ENCODE measurements at regions not wholly inside any gene's neighbourhood (a gene's known extent, or its start where the extent isn't known, plus 50 kb on each side); places are given as distances from the start of the nearest gene placed in this dataset.

- no peak overlapping the region for H3K27ac ChIP-seq (ENCODE audit: low read depth, low read length, poor library complexity, severe bottlenecking)
- no TSS peak for BruUV-seq (replicated peaks)
- DNase-seq (ENCODE audit: low spot score) = no peak
- H2AFZ ChIP-seq (ENCODE audit: low read length) = no peak overlapping the region
- no peak overlapping the region for H3K4me3 ChIP-seq (ENCODE audit: low read depth, low read length, poor library complexity, severe bottlenecking)
- CTCF ChIA-PET (ENCODE audit: unreplicated experiment) = no interaction called here
- H3K9me2 ChIP-seq (ENCODE audit: insufficient read depth, low read length) = no peaks in the 10 kb centered on the region
- peaks cover 28% of the 10 kb centered on the region for H3K4me1 ChIP-seq (ENCODE audit: insufficient read depth, low read length, poor library complexity, severe bottlenecking)
- H3K36me3 ChIP-seq (ENCODE audit: insufficient read depth, low read length) = no peaks in the 10 kb centered on the region
- intact Hi-C loops (cut with micrococcal nuclease; ENCODE audit: unreplicated experiment) = no loop called here
- no peaks in the 10 kb centered on the region for H4K20me1 ChIP-seq (ENCODE audit: insufficient read depth, low read length)
- no peak for TF ChIP-seq CTCF (conservative IDR thresholded peaks at IDR 0.05; ENCODE audit: low read length)
- TF ChIP-seq EZH2phosphoT487 (IDR thresholded peaks at IDR 0.05; ENCODE audit: borderline replicate concordance, low read depth, low read length) = no peak
- no peaks in the 10 kb centered on the region for H3K9me3 ChIP-seq (ENCODE audit: low read length)
- H3K79me2 ChIP-seq (ENCODE audit: insufficient read depth, low read depth, low read length) = no peaks in the 10 kb centered on the region
- POLR2A ChIA-PET = interaction anchor here (0.6 to 1.5 kb wide), 2 partner anchors 14 to 1670 kb away, joined by 4 to 6 read pairs; no protein-coding TSS in a partner anchor
- H3K4me2 ChIP-seq (ENCODE audit: low read length) = no peak overlapping the region; the same call in 1 of the 2 replicates
Observed at GRCh38 chr13:40186626-40187323, 479.7 kb downstream of the FOXO1 start.

DNA sequence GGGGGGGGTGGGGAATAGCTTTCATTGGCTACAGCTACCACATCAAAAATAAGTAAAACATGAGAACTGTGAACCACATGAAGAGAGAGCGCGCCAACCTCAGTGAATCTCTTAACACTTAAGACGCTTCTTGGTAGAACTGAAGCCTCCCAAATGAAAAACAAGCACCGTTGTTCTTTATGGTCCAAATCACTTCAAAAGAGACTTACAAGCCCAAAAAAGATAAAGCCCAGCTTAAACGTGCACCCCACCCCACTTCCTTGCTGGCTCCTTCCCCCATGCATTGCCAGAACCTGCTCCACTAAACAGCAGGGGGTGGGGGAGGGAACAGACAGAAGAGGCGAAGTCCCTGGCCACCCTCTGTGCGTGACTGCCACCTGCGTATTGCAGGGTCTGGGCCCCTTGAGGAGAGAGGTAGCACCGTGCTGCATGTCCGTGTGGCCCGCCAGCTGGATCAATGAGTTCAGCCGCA is 479.1 kb downstream of the FOXO1 start:
- Histone ChIP-seq H3K27ac (ENCODE audit: low read depth, low read length, poor library complexity, severe bottlenecking) (no peak overlapping the region), H3K9me2 (ENCODE audit: insufficient read depth, low read length) (no peaks in the 10 kb centered on the region), H3K4me2 (ENCODE audit: low read length) (no peak overlapping the region), H3K4me1 (ENCODE audit: insufficient read depth, low read length, poor library complexity, severe bottlenecking) (peaks cover 31% of the 10 kb centered on the region), H3K4me3 (ENCODE audit: low read depth, low read length, poor library complexity, severe bottlenecking) (no peak overlapping the region), H3K9me3 (ENCODE audit: low read length) (no peaks in the 10 kb centered on the region), H4K20me1 (ENCODE audit: insufficient read depth, low read length) (no peaks in the 10 kb centered on the region), H3K79me2 (ENCODE audit: insufficient read depth, low read depth, low read length) (no peaks in the 10 kb centered on the region), H2AFZ (ENCODE audit: low read length) (no peak overlapping the region), H3K36me3 (ENCODE audit: insufficient read depth, low read length) (no peaks in the 10 kb centered on the region)
- no peak for DNase-seq (ENCODE audit: low spot score)
- intact Hi-C loops (cut with micrococcal nuclease; ENCODE audit: unreplicated experiment) = no loop called here
- ChIA-PET POLR2A (interaction anchor here (0.6 to 1.5 kb wide), 2 partner anchors 14 to 1670 kb away, joined by 4 to 6 read pairs; no protein-coding TSS in a partner anchor), CTCF (ENCODE audit: unreplicated experiment) (no interaction called here)
- TF ChIP-seq EZH2phosphoT487 (IDR thresholded peaks at IDR 0.05; ENCODE audit: borderline replicate concordance, low read depth, low read length) = no peak
- TF ChIP-seq CTCF (conservative IDR thresholded peaks at IDR 0.05; ENCODE audit: low read length) = no peak
- no TSS peak for BruUV-seq (replicated peaks)
